Jurkat, Clone E6-1 (cell line): ENCODE measurements at regions not wholly inside any gene's neighbourhood (a gene's known extent, or its start where the extent isn't known, plus 50 kb on each side); places are given as distances from the start of the nearest gene placed in this dataset.
"Not testable (repeated sequence)": the region's sequence is repeated elsewhere in the genome, so short reads cannot be mapped to it uniquely, and the experiment has no call there.

Experiments
- DNase-seq: peaks from one replicate; pipeline ENCODE4 v3.0.0-alpha.2; 2011; ENCODE audit warnings: low read depth, low spot score
- H3K4me3 ChIP-seq: 2 replicates; pipeline ENCODE4 v1.5.1; 2011; ENCODE audit warnings: mild to moderate bottlenecking, low read length, control low read depth, moderate library complexity

GRCh38 chr2:114018464-114018863, 128.6 kb downstream of the ACTR3 start:
- DNase-seq, H3K4me3 ChIP-seq: not testable (repeated sequence)

GRCh38 chr2:114020668-114021067, 130.8 kb downstream of the ACTR3 start:
- H3K4me3 ChIP-seq = no peak overlapping the region

GRCh38 chr2:114022360-114023085, 132.6 kb downstream of the ACTR3 start:
- no peak overlapping the region for H3K4me3 ChIP-seq
- DNase-seq = no peak

More at GRCh38 chr2:114020668-114021067, 130.8 kb downstream of the ACTR3 start:
- DNase-seq = no peak

GRCh38 chr2:114024326-114024725, 134.4 kb downstream of the ACTR3 start:
- DNase-seq = no peak
- no peak overlapping the region for H3K4me3 ChIP-seq

- H3K4me3 ChIP-seq = no peak overlapping the region
- DNase-seq = no peak
Measured at GRCh38 chr2:114025030-114025429, 135.1 kb downstream of the ACTR3 start.

GRCh38 chr2:114027437-114027836, 137.5 kb downstream of the ACTR3 start:
- H3K4me3 ChIP-seq = no peak overlapping the region

GRCh38 chr2:114031605-114032505, 142.0 kb downstream of the ACTR3 start:
- no peak for DNase-seq
- no peak overlapping the region for H3K4me3 ChIP-seq

More at GRCh38 chr2:114027437-114027836, 137.5 kb downstream of the ACTR3 start:
- DNase-seq = no peak

GRCh38 chr2:114032705-114033104, 142.8 kb downstream of the ACTR3 start:
- H3K4me3 ChIP-seq = no peak overlapping the region
- DNase-seq = no peak

GRCh38 chr2:114034742-114035141, 144.9 kb downstream of the ACTR3 start:
- no peak for DNase-seq
- no peak overlapping the region for H3K4me3 ChIP-seq

- no peak for DNase-seq
- H3K4me3 ChIP-seq = no peak overlapping the region
Measured at GRCh38 chr2:114038710-114039109, 148.8 kb downstream of the ACTR3 start.

- no peak for DNase-seq
- no peak overlapping the region for H3K4me3 ChIP-seq
Measured at GRCh38 chr2:114039677-114040076, 149.8 kb downstream of the ACTR3 start.

GRCh38 chr2:114040826-114041225, 150.9 kb downstream of the ACTR3 start:
- H3K4me3 ChIP-seq = no peak overlapping the region
- DNase-seq = no peak

- DNase-seq = no peak
- H3K4me3 ChIP-seq = no peak overlapping the region
Measured at GRCh38 chr2:114044985-114045384, 155.1 kb downstream of the ACTR3 start.

- DNase-seq = no peak
- no peak overlapping the region for H3K4me3 ChIP-seq
Measured at GRCh38 chr2:114046373-114046772, 156.5 kb downstream of the ACTR3 start.

- DNase-seq = no peak
- H3K4me3 ChIP-seq = no peak overlapping the region
Measured at GRCh38 chr2:114046866-114047435, 157.1 kb downstream of the ACTR3 start.

- DNase-seq = no peak
- H3K4me3 ChIP-seq = no peak overlapping the region
Measured at GRCh38 chr2:114049280-114049679, 159.4 kb downstream of the ACTR3 start.

GRCh38 chr2:114049826-114050225, 159.9 kb downstream of the ACTR3 start:
- DNase-seq = no peak
- no peak overlapping the region for H3K4me3 ChIP-seq

GRCh38 chr2:114056294-114057143, 166.6 kb downstream of the ACTR3 start:
- no peak for DNase-seq
- no peak overlapping the region for H3K4me3 ChIP-seq

GRCh38 chr2:114057638-114058037, 167.7 kb downstream of the ACTR3 start:
- no peak for DNase-seq

More at GRCh38 chr2:114057638-114058037, 167.7 kb downstream of the ACTR3 start:
- H3K4me3 ChIP-seq = no peak overlapping the region
